ENCODE measurements at regions not wholly inside any gene's neighbourhood (a gene's known extent, or its start where the extent isn't known, plus 50 kb on each side); places are given as distances from the start of the nearest gene placed in this dataset.

DNA sequence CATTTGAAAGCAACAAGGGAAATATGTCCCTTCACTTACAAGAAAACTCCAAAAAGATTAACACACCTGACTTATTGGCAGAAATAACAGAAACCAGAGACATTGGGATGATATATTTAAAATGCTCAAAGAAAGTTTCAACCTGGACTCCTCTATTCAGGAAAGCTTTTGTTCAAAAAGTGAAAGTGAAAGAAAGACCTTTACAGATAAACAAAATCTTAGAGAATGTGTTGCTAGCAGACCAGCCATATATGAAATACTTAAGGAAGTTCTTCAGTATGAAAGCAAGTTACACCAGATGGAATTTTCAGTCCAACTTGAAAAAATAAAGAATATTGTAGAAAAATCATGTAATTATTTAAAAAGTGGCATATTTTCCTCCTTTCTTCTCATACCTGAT is 1075.1 kb downstream of the NR2F1-AS1 start:
- TF ChIP-seq, protein P1, sequence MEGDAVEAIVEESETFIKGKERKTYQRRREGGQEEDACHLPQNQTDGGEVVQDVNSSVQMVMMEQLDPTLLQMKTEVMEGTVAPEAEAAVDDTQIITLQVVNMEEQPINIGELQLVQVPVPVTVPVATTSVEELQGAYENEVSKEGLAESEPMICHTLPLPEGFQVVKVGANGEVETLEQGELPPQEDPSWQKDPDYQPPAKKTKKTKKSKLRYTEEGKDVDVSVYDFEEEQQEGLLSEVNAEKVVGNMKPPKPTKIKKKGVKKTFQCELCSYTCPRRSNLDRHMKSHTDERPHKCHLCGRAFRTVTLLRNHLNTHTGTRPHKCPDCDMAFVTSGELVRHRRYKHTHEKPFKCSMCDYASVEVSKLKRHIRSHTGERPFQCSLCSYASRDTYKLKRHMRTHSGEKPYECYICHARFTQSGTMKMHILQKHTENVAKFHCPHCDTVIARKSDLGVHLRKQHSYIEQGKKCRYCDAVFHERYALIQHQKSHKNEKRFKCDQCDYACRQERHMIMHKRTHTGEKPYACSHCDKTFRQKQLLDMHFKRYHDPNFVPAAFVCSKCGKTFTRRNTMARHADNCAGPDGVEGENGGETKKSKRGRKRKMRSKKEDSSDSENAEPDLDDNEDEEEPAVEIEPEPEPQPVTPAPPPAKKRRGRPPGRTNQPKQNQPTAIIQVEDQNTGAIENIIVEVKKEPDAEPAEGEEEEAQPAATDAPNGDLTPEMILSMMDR (conservative IDR thresholded peaks at IDR 0.05; ENCODE audit: low read length), result no peak
- no peak for TF ChIP-seq EZH2phosphoT487 (IDR thresholded peaks at IDR 0.05; ENCODE audit: borderline replicate concordance, low read depth, low read length)
- H3K4me1 ChIP-seq (ENCODE audit: insufficient read depth, low read length, poor library complexity, severe bottlenecking), result no peaks in the 10 kb centered on the region
- H3K4me3 ChIP-seq (ENCODE audit: low read depth, low read length, poor library complexity, severe bottlenecking), result no peak overlapping the region
- no peaks in the 10 kb centered on the region for H3K36me3 ChIP-seq (ENCODE audit: insufficient read depth, low read length)
- H3K79me2 ChIP-seq (ENCODE audit: insufficient read depth, low read depth, low read length), result no peaks in the 10 kb centered on the region
- no peak overlapping the region for H3K4me2 ChIP-seq (ENCODE audit: low read length)
- H3K9me3 ChIP-seq (ENCODE audit: low read length), result no peaks in the 10 kb centered on the region
- H3K9me2 ChIP-seq (ENCODE audit: insufficient read depth, low read length), result no peaks in the 10 kb centered on the region
- no peaks in the 10 kb centered on the region for H4K20me1 ChIP-seq (ENCODE audit: insufficient read depth, low read length)
- ChIA-PET POLR2A (no interaction called here), CTCF (ENCODE audit: unreplicated experiment) (no interaction called here)
- no peak for DNase-seq (ENCODE audit: low spot score)
- intact Hi-C loops (cut with micrococcal nuclease; ENCODE audit: unreplicated experiment), result no loop called here
- no peak overlapping the region for H3K27ac ChIP-seq (ENCODE audit: low read depth, low read length, poor library complexity, severe bottlenecking)
- no peak overlapping the region for H2AFZ ChIP-seq (ENCODE audit: low read length)
- no TSS peak for BruUV-seq (replicated peaks)

DNA sequence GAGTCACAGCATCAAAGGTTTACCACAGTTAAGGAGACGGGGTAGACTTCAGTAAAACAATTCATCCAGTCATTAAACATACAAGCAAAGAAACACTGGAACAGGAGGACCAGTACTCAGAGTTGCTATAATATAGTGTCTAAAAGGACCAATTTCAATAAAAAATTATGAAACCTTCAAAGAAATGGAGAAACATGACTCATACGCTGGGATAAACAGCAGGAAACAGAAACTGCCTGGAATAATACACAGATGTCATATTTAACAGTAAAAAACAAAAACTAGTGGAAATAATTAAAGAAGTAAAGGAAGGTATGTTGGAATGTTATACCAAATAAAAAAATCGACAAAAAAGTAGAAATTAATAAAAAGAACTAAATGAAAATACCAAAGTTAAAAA is 1075.9 kb downstream of the NR2F1-AS1 start:
- no TSS peak for BruUV-seq (replicated peaks)
- TF ChIP-seq EZH2phosphoT487 (IDR thresholded peaks at IDR 0.05; ENCODE audit: borderline replicate concordance, low read depth, low read length), result no peak
- TF ChIP-seq, protein P1 (conservative IDR thresholded peaks at IDR 0.05; ENCODE audit: low read length), result no peak
- no peaks in the 10 kb centered on the region for H3K79me2 ChIP-seq (ENCODE audit: insufficient read depth, low read depth, low read length)
- no peak overlapping the region for H3K4me3 ChIP-seq (ENCODE audit: low read depth, low read length, poor library complexity, severe bottlenecking)
- H3K27ac ChIP-seq (ENCODE audit: low read depth, low read length, poor library complexity, severe bottlenecking), result no peak overlapping the region
- no peak for DNase-seq (ENCODE audit: low spot score)
- H3K4me2 ChIP-seq (ENCODE audit: low read length), result no peak overlapping the region
- H3K36me3 ChIP-seq (ENCODE audit: insufficient read depth, low read length), result no peaks in the 10 kb centered on the region
- ChIA-PET CTCF (ENCODE audit: unreplicated experiment) (interaction anchor here (1.1 kb wide), 1 partner anchor 13 kb away, joined by 3 read pairs; no protein-coding TSS in a partner anchor), POLR2A (no interaction called here)
- no peak overlapping the region for H2AFZ ChIP-seq (ENCODE audit: low read length)
- H3K9me3 ChIP-seq (ENCODE audit: low read length), result no peaks in the 10 kb centered on the region
- H4K20me1 ChIP-seq (ENCODE audit: insufficient read depth, low read length), result no peaks in the 10 kb centered on the region
- H3K4me1 ChIP-seq (ENCODE audit: insufficient read depth, low read length, poor library complexity, severe bottlenecking), result no peaks in the 10 kb centered on the region
- intact Hi-C loops (cut with micrococcal nuclease; ENCODE audit: unreplicated experiment), result no loop called here
- H3K9me2 ChIP-seq (ENCODE audit: insufficient read depth, low read length), result no peaks in the 10 kb centered on the region

DNA sequence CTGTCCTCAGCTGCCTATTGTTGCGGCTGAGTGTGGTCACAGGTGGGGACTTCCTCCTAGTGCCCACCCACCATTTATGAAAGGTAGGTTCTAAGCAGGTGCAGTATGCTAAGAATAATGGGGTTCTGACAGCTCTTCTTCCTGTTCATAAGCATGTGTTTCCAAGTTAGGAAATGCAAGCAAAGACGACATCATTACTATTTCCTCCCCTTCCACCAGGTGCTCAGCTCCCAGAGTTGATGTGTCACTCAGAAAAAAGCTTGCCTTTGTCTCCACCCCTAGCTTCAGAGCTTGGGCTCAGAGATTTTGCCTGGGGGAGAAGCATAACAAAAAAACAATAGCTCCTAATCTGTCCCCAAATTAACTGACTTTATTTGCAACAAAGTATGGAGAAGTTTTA is 1076.7 kb downstream of the NR2F1-AS1 start:
- Histone ChIP-seq H3K27ac (ENCODE audit: low read depth, low read length, poor library complexity, severe bottlenecking) (no peak overlapping the region), H3K79me2 (ENCODE audit: insufficient read depth, low read depth, low read length) (no peaks in the 10 kb centered on the region), H2AFZ (ENCODE audit: low read length) (no peak overlapping the region), H4K20me1 (ENCODE audit: insufficient read depth, low read length) (no peaks in the 10 kb centered on the region), H3K9me3 (ENCODE audit: low read length) (no peaks in the 10 kb centered on the region), H3K36me3 (ENCODE audit: insufficient read depth, low read length) (no peaks in the 10 kb centered on the region), H3K4me3 (ENCODE audit: low read depth, low read length, poor library complexity, severe bottlenecking) (no peak overlapping the region), H3K4me1 (ENCODE audit: insufficient read depth, low read length, poor library complexity, severe bottlenecking) (no peaks in the 10 kb centered on the region), H3K9me2 (ENCODE audit: insufficient read depth, low read length) (no peaks in the 10 kb centered on the region), H3K4me2 (ENCODE audit: low read length) (no peak overlapping the region)
- no TSS peak for BruUV-seq (replicated peaks)
- intact Hi-C loops (cut with micrococcal nuclease; ENCODE audit: unreplicated experiment), result no loop called here
- no peak for DNase-seq (ENCODE audit: low spot score)
- POLR2A ChIA-PET, result interaction anchor here (0.9 kb wide), 1 partner anchor 56 kb away, joined by 3 read pairs; no protein-coding TSS in a partner anchor
- CTCF ChIA-PET (ENCODE audit: unreplicated experiment), result interaction anchor here (1.1 kb wide), 1 partner anchor 14 kb away, joined by 3 read pairs; no protein-coding TSS in a partner anchor
- TF ChIP-seq, protein P1 (conservative IDR thresholded peaks at IDR 0.05; ENCODE audit: low read length), result no peak
- TF ChIP-seq EZH2phosphoT487 (IDR thresholded peaks at IDR 0.05; ENCODE audit: borderline replicate concordance, low read depth, low read length), result no peak

Data from OCI-LY7 (cell line).